Psoas muscle (tissue), 7 donors: ENCODE measurements at regions not wholly inside any gene's neighbourhood (a gene's known extent, or its start where the extent isn't known, plus 50 kb on each side); places are given as distances from the start of the nearest gene placed in this dataset.

Source experiments
- ATAC-seq, 4 donors: fragments of 200-7000 bp; cut with Tn5 transposase; one replicate each; pipeline ENCODE4 v1.9.1; 2020; ENCODE audit warnings: moderate library complexity in 3 of 4, mild to moderate bottlenecking in 2 of 4
- DNase-seq, 2 donors: peaks; one replicate each; pipeline ENCODE4 v3.0.0-alpha.2; 2020
- H3K27ac ChIP-seq: fragments of 200-600 bp; one replicate; pipeline ENCODE4 v1.8.0; 2022
- H3K27me3 ChIP-seq, 3 donors: fragments of 200-600 bp in 1 of 3; one replicate each; pipeline versions ENCODE4 v1.6.1 to v1.8.0; 2013 to 2022; ENCODE audit warnings: low read length in 2 of 3, mild to moderate bottlenecking in 2 of 3, moderate library complexity in 1 of 3; ENCODE audit not compliant: insufficient read depth in 3 of 3
- H3K36me3 ChIP-seq, 2 donors: fragments of 200-600 bp in 1 of 2; one replicate each; pipeline versions ENCODE4 v1.6.1 to v1.8.0; 2013 to 2022; ENCODE audit warnings: low read depth in 1 of 2, mild to moderate bottlenecking in 1 of 2, moderate library complexity in 1 of 2; ENCODE audit not compliant: insufficient read depth in 1 of 2
- H3K4me1 ChIP-seq: fragments of 200-600 bp; one replicate; pipeline ENCODE4 v1.8.0; 2022
- H3K4me3 ChIP-seq: fragments of 200-600 bp; one replicate; pipeline ENCODE4 v1.8.0; 2022; ENCODE audit warnings: mild to moderate bottlenecking
- H3K9me3 ChIP-seq: fragments of 200-600 bp; one replicate; pipeline ENCODE4 v1.8.0; 2022
- CTCF ChIP-seq: fragments of 200-600 bp; IDR thresholded peaks from one replicate; pipeline ENCODE4 v1.8.0; 2022; ENCODE audit warnings: antibody characterized with exemption
- WGBS, 3 donors: extraction: QIAGEN DNeasy Blood & Tissue Kit; methylation state at CpG; one replicate each; pipeline versions ENCODE4 v1.1.6 to v1.1.7; 2013; 5-methylcytosine and 5-hydroxymethylcytosine counted together
- intact Hi-C, 2 donors: fragments of 100-400 bp; cut with DNase I; formaldehyde crosslinking; loops; one replicate each; pipeline versions ENCODE4 v1.11.0 to v1.14.2; 2022
- donor health status: healthy with polysubstance abuse.
- donor health status: DM: no; HTN: no; CAD: no; lungs with moderate emphysema.
- donor health status: Bipolar disorder and iron deficiency.
- donor health status: healthy.
- donor health status: DM: yes; HTN: yes; CAD: no.
- donor health status: DM: no; HTN: no; CAD: no.
- donor health status: DM: yes; HTN: yes; CAD: no.

DNA sequence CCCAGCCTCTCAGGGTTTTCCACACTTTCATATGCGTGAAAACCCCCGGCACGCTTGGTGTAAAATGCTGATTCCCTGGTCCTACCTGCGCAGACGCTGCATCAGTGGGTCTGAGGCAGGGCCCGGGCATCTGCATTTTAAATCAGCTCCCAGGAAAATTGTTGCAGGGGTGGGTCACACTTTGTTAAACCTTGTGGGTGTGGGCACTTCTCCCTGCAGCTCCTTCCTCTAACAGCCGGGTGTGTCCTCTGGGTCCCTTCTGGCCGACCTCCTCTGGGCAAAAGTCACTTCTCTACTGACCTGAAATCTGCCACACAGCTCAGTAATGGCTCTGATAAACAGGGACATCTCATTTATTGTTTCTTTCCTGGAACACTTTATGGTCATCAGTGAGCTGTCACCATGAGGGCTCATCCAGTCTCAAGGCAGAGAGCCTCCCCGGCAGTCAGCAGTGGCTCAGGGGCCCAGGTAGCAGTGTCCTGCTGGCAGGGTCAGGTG lies 52.8 kb upstream of the TMPRSS2 start:
- Histone ChIP-seq H3K36me3 (no peaks in the 10 kb centered on the region), H3K9me3 (no peaks in the 10 kb centered on the region), H3K27ac (no peak overlapping the region), H3K4me1 (no peaks in the 10 kb centered on the region), H3K27me3 (peaks cover 0 to 19% (median 3%) of the 10 kb centered on the region in 3 donors), H3K4me3 (no peak overlapping the region)
- intact Hi-C loops = no loop called here
- DNase-seq (no peak), ATAC-seq (no peak)
- TF ChIP-seq CTCF = no peak
- WGBS, 3 donors = 54 to 69% (median 57%) methylated on average over 9 of the region's 9 CpGs

DNA sequence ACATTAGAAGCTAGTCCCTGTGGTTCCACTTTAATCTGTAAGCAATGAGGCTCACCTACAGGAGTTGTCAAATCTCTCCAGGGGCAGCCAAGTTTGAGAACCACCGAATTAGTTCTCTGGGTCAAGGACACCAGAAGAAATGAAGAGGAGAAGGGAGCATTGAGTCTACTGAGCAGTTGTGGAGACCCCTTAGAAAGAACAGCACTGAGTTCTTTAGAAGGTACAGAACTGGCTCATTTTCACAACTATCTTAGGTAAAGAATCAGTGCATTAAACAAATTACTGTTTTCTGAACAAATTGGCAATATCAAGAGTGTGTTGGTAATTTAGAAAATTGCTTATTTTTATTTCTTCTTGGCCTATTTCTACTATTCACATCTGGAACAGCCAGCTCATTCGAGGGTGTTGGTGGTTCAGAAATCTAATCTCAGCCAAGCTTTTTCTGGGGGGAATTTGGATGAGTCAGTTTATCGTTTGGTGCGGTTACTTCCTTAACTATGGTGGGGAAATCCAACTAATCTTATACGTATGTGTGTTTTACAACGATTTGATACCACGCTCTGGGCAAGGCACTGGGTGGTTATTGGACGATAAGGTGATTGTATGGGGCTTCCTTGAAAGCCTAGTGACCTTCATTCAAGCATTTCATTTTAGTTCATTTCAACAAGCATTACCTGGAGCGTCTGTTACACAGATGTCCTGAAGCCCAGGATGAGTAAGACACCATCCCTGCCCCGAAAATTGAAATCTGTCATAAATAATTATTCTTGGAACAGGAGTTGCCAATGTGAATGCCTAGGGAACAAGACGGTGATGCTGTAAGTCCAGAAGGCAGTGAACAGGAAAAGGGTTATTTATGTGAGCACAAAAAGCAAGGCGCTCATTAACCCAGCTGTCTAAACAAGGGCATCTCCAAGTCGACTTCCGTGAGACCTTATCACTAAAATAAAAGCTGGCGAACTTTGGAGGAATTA lies 52.0 kb upstream of the TMPRSS2 start:
- ATAC-seq (no peak), DNase-seq (no peak)
- Histone ChIP-seq H3K4me3 (no peak overlapping the region), H3K4me1 (no peaks in the 10 kb centered on the region), H3K27me3 (peaks cover 0 to 19% (median 3%) of the 10 kb centered on the region in 3 donors), H3K27ac (no peak overlapping the region), H3K36me3 (no peaks in the 10 kb centered on the region), H3K9me3 (no peaks in the 10 kb centered on the region)
- no peak for TF ChIP-seq CTCF
- 56 to 62% (median 58%) methylated on average over 15 of the region's 15 CpGs for WGBS, 3 donors
- intact Hi-C loops = no loop called here

GRCh38 chr21:41558842-41559241 lies 50.9 kb upstream of the TMPRSS2 start:
- ATAC-seq (no peak), DNase-seq (no peak)
- intact Hi-C loops = no loop called here
- TF ChIP-seq CTCF = no peak
- H3K4me1 ChIP-seq = no peaks in the 10 kb centered on the region
- H3K27ac ChIP-seq = no peak overlapping the region
- H3K4me3 ChIP-seq = no peak overlapping the region
- no peaks in the 10 kb centered on the region for H3K36me3 ChIP-seq
- peaks cover 0 to 19% (median 3%) of the 10 kb centered on the region in 3 donors for H3K27me3 ChIP-seq
- H3K9me3 ChIP-seq = no peaks in the 10 kb centered on the region

DNA sequence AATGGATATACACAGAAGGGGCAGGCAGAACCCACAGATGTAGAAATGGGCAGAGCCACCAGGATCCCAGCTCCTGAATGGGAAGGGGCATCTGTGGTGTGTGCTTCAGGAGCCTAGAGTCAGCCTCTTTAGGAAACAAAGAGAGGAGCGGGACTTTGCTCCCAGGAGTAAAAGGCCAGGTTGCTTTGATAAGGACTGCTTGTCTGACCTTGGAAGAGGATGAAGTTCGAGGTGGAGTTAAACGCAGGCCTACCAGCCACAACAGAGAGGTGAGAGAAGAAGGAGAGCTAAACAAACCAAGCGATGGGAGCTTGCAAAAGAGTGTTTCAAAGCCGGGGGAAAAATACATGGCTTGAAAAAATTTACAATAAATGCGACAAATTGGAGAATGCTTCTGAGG lies 49.9 kb upstream of the TMPRSS2 start:
- no peak for ATAC-seq
- H3K9me3 ChIP-seq = no peaks in the 10 kb centered on the region
- H3K36me3 ChIP-seq = no peaks in the 10 kb centered on the region
- intact Hi-C loops = no loop called here
- H3K27ac ChIP-seq = no peak overlapping the region
- 87 to 89% (median 88%) methylated on average over 6 of the region's 6 CpGs for WGBS, 3 donors
- no peak overlapping the region for H3K4me3 ChIP-seq
- no peaks in the 10 kb centered on the region for H3K4me1 ChIP-seq
- H3K27me3 ChIP-seq = peaks cover 0 to 15% (median 2%) of the 10 kb centered on the region in 3 donors
- TF ChIP-seq CTCF = no peak
- no peak for DNase-seq
